Erythroblast (primary cell): ENCODE measurements at regions not wholly inside any gene's neighbourhood (a gene's known extent, or its start where the extent isn't known, plus 50 kb on each side); places are given as distances from the start of the nearest gene placed in this dataset.

Experiments used
- GATA1 ChIP-seq: IDR thresholded peaks from 2 replicates; pipeline ENCODE4 v1.6.1; 2011; ENCODE audit warnings: low read depth, mild to moderate bottlenecking, control low read depth, low read length, moderate library complexity
- POLR2A ChIP-seq: IDR thresholded peaks from 2 replicates; pipeline ENCODE4 v1.6.1; 2011; ENCODE audit warnings: mild to moderate bottlenecking, low read length

DNA sequence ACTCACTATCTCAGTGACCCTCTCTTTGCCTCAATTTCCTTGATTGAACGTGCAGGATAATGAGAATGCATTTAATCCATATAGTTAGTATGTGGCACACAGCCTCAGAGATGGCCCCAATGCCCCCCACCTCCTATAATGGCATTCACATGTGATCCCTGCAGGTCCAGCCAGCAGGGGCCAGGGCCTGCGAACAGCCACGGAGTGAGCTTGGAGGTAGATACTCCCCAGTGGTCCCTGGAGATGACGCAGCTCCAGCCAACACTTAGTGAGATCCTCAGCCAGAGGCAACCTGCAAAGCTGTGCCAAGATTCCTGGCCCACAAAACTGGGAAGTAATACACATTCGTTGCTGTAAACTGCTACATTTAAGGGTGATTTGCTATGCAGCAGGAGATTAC lies 184.9 kb upstream of the NSMCE3 start:
- TF ChIP-seq GATA1 (no peak), POLR2A (no peak)
